Activated CD4-positive, alpha-beta memory T cell treated with anti-CD3 and anti-CD28 coated beads for 36 hours (primary cell): ENCODE measurements at regions not wholly inside any gene's neighbourhood (a gene's known extent, or its start where the extent isn't known, plus 50 kb on each side); places are given as distances from the start of the nearest gene placed in this dataset.

Experiments used
- CTCF ChIA-PET: fragments of 350-600 bp; sonication (Branson Sonifier 250); formaldehyde crosslinking; loops from one replicate; lab custom pipeline; 2021; ENCODE audit warnings: antibody characterized with exemption, inconsistent platforms; lab: Charles Lee
- POLR2A ChIA-PET: fragments of 350-600 bp; sonication (Branson Sonifier 250); formaldehyde crosslinking; loops from one replicate; lab custom pipeline; 2021; ENCODE audit warnings: antibody characterized with exemption; lab: Charles Lee
- DNase-seq: peaks from one replicate; pipeline ENCODE4 v3.0.0-alpha.2; 2020
- H3K27ac Mint-ChIP-seq: one replicate; pipeline ENCODE4 v1.8.0; 2021; ENCODE audit warnings: mixed read lengths
- H3K27me3 Mint-ChIP-seq: one replicate; pipeline ENCODE4 v1.8.0; 2021; ENCODE audit warnings: mixed read lengths
- H3K36me3 Mint-ChIP-seq: one replicate; pipeline ENCODE4 v1.8.0; 2021; ENCODE audit warnings: mixed read lengths
- H3K4me1 Mint-ChIP-seq: one replicate; pipeline ENCODE4 v1.8.0; 2021; ENCODE audit warnings: low read depth, mixed read lengths
- H3K4me3 Mint-ChIP-seq: one replicate; pipeline ENCODE4 v1.8.0; 2021; ENCODE audit warnings: mild to moderate bottlenecking, mixed read lengths
- H3K9me3 Mint-ChIP-seq: one replicate; pipeline ENCODE4 v1.8.0; 2021; ENCODE audit warnings: mixed read lengths
- intact Hi-C: fragments of 100-400 bp; cut with micrococcal nuclease; formaldehyde crosslinking; loops from one replicate; pipeline ENCODE4 v1.15.1; 2023

DNA sequence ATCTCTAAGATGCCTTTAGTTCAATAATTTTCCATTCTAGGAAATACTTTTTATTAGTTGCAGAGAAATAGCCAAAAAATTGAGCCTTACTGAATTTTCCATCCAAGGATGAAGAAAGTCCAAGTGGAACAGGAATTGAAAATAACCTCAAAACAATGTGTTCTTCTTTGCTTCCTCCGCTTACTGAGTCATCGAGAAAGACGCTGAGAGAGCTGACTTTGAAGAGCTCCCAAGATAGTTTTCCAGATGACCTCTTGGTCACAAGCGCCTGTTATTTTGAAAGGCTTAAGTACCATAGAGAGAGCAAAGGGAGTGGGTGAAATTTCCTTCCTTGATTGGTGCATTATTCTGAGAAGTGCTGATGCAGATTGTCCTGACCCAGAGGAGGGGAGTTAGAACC is 253.5 kb upstream of the ATP10B start:
- no peak for DNase-seq

DNA sequence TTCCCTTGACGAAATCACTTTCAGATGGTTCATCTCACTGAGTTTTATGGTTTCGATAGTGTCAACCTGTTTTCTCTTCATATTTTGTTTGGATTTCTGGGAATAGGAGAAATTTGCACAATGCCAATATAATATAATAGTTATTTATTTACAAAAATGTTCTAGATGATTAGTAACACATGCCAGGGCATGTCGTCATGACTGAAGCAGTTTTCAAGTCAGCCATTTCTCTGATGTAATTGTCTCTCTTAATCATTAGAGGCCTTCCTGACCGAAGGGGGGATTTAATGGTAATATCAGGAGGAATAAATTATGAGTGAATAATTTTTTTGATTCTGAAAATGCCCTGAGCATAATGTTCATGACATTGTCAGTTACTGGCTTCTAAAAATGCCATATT is 246.5 kb upstream of the ATP10B start:
- CTCF ChIA-PET = no interaction called here
- POLR2A ChIA-PET = no interaction called here
- Mint-ChIP-seq H3K4me1 (no peaks in the 10 kb centered on the region), H3K36me3 (no peaks in the 10 kb centered on the region), H3K27ac (no peak overlapping the region), H3K4me3 (no peak overlapping the region), H3K9me3 (peaks cover 2% of the 10 kb centered on the region), H3K27me3 (peaks cover 1% of the 10 kb centered on the region)
- no peak for DNase-seq
- intact Hi-C loops = no loop called here

More for the DNA sequence above, 253.5 kb upstream of the ATP10B start:
- Mint-ChIP-seq H3K27ac (no peak overlapping the region), H3K4me3 (no peak overlapping the region), H3K36me3 (no peaks in the 10 kb centered on the region), H3K4me1 (no peaks in the 10 kb centered on the region), H3K9me3 (no peaks in the 10 kb centered on the region), H3K27me3 (no peaks in the 10 kb centered on the region)
- ChIA-PET CTCF (no interaction called here), POLR2A (no interaction called here)
- intact Hi-C loops = no loop called here

DNA sequence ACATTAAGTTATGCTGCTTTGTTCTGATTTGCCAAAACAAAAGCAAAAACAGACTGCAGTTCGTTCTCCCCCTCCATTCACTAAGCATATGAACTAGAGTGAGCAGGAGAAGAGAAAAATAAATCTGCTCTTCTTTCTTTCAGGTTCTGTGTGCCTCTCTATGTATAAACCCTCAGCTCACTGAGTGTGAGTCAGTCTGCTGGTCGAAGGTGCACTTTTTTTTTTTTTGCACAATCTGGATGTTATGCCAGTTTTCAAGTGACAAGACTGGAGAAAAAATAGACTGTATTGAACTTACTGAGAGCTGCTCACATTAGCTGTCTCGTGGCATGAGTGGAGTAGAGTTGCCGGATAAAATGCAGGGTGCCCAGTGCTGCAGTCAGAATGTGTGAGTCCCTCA is 244.6 kb upstream of the ATP10B start:
- no peak for DNase-seq
- intact Hi-C loops = no loop called here
- no peak overlapping the region for H3K27ac Mint-ChIP-seq
- H3K4me3 Mint-ChIP-seq = no peak overlapping the region
- H3K4me1 Mint-ChIP-seq = no peaks in the 10 kb centered on the region
- peaks cover 2% of the 10 kb centered on the region for H3K9me3 Mint-ChIP-seq
- POLR2A ChIA-PET = no interaction called here
- CTCF ChIA-PET = no interaction called here
- H3K27me3 Mint-ChIP-seq = peaks cover 1% of the 10 kb centered on the region
- no peaks in the 10 kb centered on the region for H3K36me3 Mint-ChIP-seq

- no peak for DNase-seq
- no peaks in the 10 kb centered on the region for H3K36me3 Mint-ChIP-seq
- intact Hi-C loops = no loop called here
Measured at GRCh38 chr5:161095953-161096352, 243.9 kb upstream of the ATP10B start.

DNA sequence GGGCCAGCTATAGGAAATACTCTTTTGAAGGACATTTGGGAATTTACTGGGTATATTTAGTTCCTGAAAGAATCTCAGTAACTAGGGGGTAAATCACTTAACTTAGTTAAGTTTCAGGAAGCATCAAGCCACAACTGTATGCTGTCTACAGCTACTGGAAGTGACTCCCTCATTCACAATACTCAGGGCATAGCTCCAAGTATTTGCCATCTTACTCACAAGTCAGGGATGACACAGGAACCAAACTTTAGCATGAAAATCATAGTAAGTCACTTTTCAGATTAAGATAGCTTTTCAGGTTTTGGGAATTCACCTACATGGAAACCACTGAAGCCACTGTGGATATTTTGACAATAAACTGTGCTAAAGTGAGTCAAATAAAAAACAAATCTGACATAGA is 242.4 kb upstream of the ATP10B start:
- CTCF ChIA-PET = no interaction called here
- no peak overlapping the region for H3K4me3 Mint-ChIP-seq
- no peak for DNase-seq
- POLR2A ChIA-PET = no interaction called here
- intact Hi-C loops = no loop called here
- H3K27me3 Mint-ChIP-seq = peaks cover 1% of the 10 kb centered on the region
- no peaks in the 10 kb centered on the region for H3K36me3 Mint-ChIP-seq
- peaks cover 2% of the 10 kb centered on the region for H3K9me3 Mint-ChIP-seq
- no peak overlapping the region for H3K27ac Mint-ChIP-seq
- H3K4me1 Mint-ChIP-seq = no peaks in the 10 kb centered on the region

More at GRCh38 chr5:161095953-161096352, 243.9 kb upstream of the ATP10B start:
- ChIA-PET POLR2A (no interaction called here), CTCF (no interaction called here)
- Mint-ChIP-seq H3K9me3 (peaks cover 2% of the 10 kb centered on the region), H3K27me3 (peaks cover 1% of the 10 kb centered on the region), H3K4me3 (no peak overlapping the region), H3K27ac (no peak overlapping the region), H3K4me1 (no peaks in the 10 kb centered on the region)

GRCh38 chr5:161093100-161093499 is 241.1 kb upstream of the ATP10B start:
- H3K4me3 Mint-ChIP-seq = no peak overlapping the region
- H3K9me3 Mint-ChIP-seq = peaks cover 2% of the 10 kb centered on the region
- CTCF ChIA-PET = no interaction called here
- POLR2A ChIA-PET = no interaction called here
- no peaks in the 10 kb centered on the region for H3K4me1 Mint-ChIP-seq
- no peak overlapping the region for H3K27ac Mint-ChIP-seq
- intact Hi-C loops = no loop called here
- no peaks in the 10 kb centered on the region for H3K36me3 Mint-ChIP-seq
- H3K27me3 Mint-ChIP-seq = peaks cover 1% of the 10 kb centered on the region
- DNase-seq = no peak

DNA sequence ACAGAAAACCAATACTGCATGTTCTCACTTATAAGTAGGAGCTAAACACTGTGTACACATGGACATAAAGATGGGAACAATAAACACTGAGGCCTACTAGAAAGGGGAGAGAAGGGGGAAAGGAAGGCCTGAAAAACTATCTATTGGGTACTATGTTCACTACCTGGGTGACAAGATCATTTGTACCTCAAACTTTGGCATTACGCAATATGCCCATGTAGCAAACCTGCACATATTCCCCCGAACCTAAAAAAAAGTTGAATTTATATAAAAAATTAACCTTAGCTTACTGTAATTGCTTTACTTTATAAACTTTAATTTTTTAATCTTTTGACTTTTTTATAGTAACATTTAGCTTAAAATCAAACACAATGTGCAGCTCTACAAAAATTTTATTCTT is 237.6 kb upstream of the ATP10B start:
- H3K4me1 Mint-ChIP-seq = no peaks in the 10 kb centered on the region
- intact Hi-C loops = no loop called here
- H3K4me3 Mint-ChIP-seq = no peak overlapping the region
- no peak for DNase-seq
- CTCF ChIA-PET = no interaction called here
- POLR2A ChIA-PET = no interaction called here
- H3K36me3 Mint-ChIP-seq = no peaks in the 10 kb centered on the region
- H3K9me3 Mint-ChIP-seq = peaks cover 2% of the 10 kb centered on the region
- H3K27ac Mint-ChIP-seq = no peak overlapping the region
- H3K27me3 Mint-ChIP-seq = peaks cover 2% of the 10 kb centered on the region

GRCh38 chr5:161086461-161086860 is 234.4 kb upstream of the ATP10B start:
- Mint-ChIP-seq H3K27me3 (peaks cover 2% of the 10 kb centered on the region), H3K4me1 (no peaks in the 10 kb centered on the region), H3K27ac (no peak overlapping the region), H3K9me3 (no peaks in the 10 kb centered on the region), H3K36me3 (no peaks in the 10 kb centered on the region), H3K4me3 (no peak overlapping the region)
- ChIA-PET POLR2A (no interaction called here), CTCF (no interaction called here)
- intact Hi-C loops = no loop called here
- no peak for DNase-seq

DNA sequence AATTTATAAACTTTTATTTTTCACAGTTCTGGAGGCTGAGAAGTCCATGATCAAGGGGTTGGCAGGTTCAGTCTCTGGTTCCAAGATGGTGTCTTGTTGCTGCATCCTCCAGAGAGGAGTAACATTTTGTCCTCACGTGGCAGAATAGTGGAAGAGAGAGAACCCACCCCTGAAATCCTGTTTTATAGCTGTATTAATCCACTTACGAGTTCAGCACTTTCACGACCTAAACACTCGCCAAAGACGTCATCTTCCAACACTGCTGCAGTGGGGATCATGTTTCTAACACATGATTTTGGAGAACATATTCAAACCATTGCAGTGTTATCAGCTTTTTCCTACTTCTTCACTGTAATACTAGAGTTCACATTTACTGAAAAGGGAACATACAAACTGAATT is 233.0 kb upstream of the ATP10B start:
- intact Hi-C loops = no loop called here
- CTCF ChIA-PET = no interaction called here
- DNase-seq = no peak
- Mint-ChIP-seq H3K27ac (no peak overlapping the region), H3K4me3 (no peak overlapping the region), H3K27me3 (peaks cover 2% of the 10 kb centered on the region), H3K9me3 (no peaks in the 10 kb centered on the region), H3K36me3 (no peaks in the 10 kb centered on the region), H3K4me1 (no peaks in the 10 kb centered on the region)
- POLR2A ChIA-PET = no interaction called here

DNA sequence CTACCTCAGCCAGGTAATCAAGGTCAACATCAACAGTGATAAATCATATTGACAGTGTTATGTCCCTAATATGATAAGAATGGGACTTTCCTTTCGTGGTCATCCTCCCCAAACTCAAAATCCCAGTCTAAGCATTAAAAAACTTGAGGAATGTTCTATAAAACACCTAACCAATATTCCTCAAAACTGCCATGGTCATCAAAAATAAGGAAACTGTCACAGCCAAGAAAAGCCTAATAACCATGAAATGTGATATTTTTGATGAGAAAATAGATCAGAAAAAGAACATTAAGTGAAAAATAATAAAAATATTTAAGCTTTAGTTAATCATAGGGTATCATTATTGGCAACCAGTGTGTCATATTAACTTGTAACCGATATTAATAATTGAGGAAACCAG is 232.1 kb upstream of the ATP10B start:
- Mint-ChIP-seq H3K4me1 (no peaks in the 10 kb centered on the region), H3K27ac (no peak overlapping the region), H3K9me3 (no peaks in the 10 kb centered on the region), H3K27me3 (peaks cover 2% of the 10 kb centered on the region), H3K36me3 (no peaks in the 10 kb centered on the region), H3K4me3 (no peak overlapping the region)
- no peak for DNase-seq
- ChIA-PET CTCF (no interaction called here), POLR2A (no interaction called here)
- intact Hi-C loops = no loop called here

DNA sequence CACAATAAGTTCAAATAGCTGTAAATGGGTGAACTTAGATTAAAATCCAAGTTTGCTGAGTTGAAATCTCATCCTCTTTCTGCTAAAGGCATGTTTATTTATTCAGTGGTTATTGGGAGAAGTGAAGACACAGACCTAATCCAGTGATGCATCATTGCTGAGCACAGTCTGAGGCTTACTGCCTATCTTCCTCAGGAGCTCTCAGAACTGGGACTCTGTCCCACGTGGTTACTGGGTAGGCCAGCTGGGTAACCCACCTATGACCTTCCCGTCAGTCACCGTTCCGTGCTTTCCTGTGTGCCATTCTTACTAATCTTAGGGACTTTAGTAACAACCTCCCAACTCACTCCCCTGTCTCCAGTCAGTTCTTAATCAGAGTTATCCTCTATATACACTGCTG is 226.8 kb upstream of the ATP10B start:
- Mint-ChIP-seq H3K4me3 (no peak overlapping the region), H3K27ac (no peak overlapping the region), H3K9me3 (peaks cover 6% of the 10 kb centered on the region), H3K27me3 (no peaks in the 10 kb centered on the region), H3K4me1 (no peaks in the 10 kb centered on the region), H3K36me3 (no peaks in the 10 kb centered on the region)
- POLR2A ChIA-PET = no interaction called here
- DNase-seq = no peak
- intact Hi-C loops = no loop called here
- CTCF ChIA-PET = no interaction called here

GRCh38 chr5:161077936-161078545 is 226.0 kb upstream of the ATP10B start:
- Mint-ChIP-seq H3K27ac (no peak overlapping the region), H3K4me3 (no peak overlapping the region), H3K36me3 (no peaks in the 10 kb centered on the region), H3K9me3 (peaks cover 6% of the 10 kb centered on the region), H3K27me3 (no peaks in the 10 kb centered on the region), H3K4me1 (no peaks in the 10 kb centered on the region)
- intact Hi-C loops = no loop called here
- CTCF ChIA-PET = no interaction called here
- POLR2A ChIA-PET = no interaction called here
- no peak for DNase-seq

- no peak overlapping the region for H3K4me3 Mint-ChIP-seq
- CTCF ChIA-PET = no interaction called here
- DNase-seq = no peak
- no peak overlapping the region for H3K27ac Mint-ChIP-seq
- H3K27me3 Mint-ChIP-seq = no peaks in the 10 kb centered on the region
- no peaks in the 10 kb centered on the region for H3K4me1 Mint-ChIP-seq
- no peaks in the 10 kb centered on the region for H3K36me3 Mint-ChIP-seq
- H3K9me3 Mint-ChIP-seq = peaks cover 6% of the 10 kb centered on the region
- POLR2A ChIA-PET = no interaction called here
- intact Hi-C loops = no loop called here
Measured at GRCh38 chr5:161077496-161077895, 225.5 kb upstream of the ATP10B start.
